ENCODE measurements at regions not wholly inside any gene's neighbourhood (a gene's known extent, or its start where the extent isn't known, plus 50 kb on each side); places are given as distances from the start of the nearest gene placed in this dataset.

GRCh38 chr1:228980232-228980937 lies 245.1 kb downstream of the RHOU start:
- no peak overlapping the region for H3K4me3 ChIP-seq
- 94% methylated on average over 9 of the region's 9 CpGs for WGBS
- peaks cover 5% of the 10 kb centered on the region for H3K4me1 ChIP-seq (replicated peaks)
- intact Hi-C loops (cut with DNase I): no loop called here
- H3K36me3 ChIP-seq: no peaks in the 10 kb centered on the region
- no peaks in the 10 kb centered on the region for H3K27me3 ChIP-seq (replicated peaks; ENCODE audit: insufficient read depth)
- TF ChIP-seq POLR2A (IDR thresholded peaks at IDR 0.05) (no peak), CTCF (IDR thresholded peaks at IDR 0.05) (no peak), POLR2AphosphoS5 (IDR thresholded peaks at IDR 0.05) (no peak)
- DNase-seq (ENCODE audit: low spot score): no peak
- no peak overlapping the region for H3K27ac ChIP-seq
- H3K9me3 ChIP-seq: no peaks in the 10 kb centered on the region

DNA sequence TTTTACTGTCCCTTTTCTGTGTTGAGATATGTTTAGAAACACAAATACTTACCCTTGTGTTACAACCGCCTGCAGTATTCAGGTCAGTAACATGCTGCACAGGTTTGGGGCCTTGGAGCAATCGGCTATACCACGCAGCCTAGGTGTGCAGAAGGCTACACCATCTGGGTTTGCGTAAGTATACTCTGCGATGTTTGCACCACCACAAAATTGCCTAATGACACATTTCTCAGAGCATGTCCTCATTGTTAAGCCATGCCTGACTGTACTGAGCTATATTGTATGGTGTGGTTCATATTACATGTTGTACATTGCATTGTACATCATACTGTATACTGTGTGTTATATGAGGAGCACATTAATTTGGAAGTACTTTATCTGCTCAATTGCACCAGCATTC lies 247.4 kb downstream of the RHOU start:
- Histone ChIP-seq H3K36me3 (no peaks in the 10 kb centered on the region), H3K9me3 (no peaks in the 10 kb centered on the region), H3K4me1 (replicated peaks) (peaks cover 5% of the 10 kb centered on the region), H3K27ac (no peak overlapping the region), H3K27me3 (replicated peaks; ENCODE audit: insufficient read depth) (no peaks in the 10 kb centered on the region), H3K4me3 (no peak overlapping the region)
- TF ChIP-seq POLR2AphosphoS5 (IDR thresholded peaks at IDR 0.05): no peak
- TF ChIP-seq CTCF (IDR thresholded peaks at IDR 0.05): no peak
- DNase-seq (ENCODE audit: low spot score): no peak
- intact Hi-C loops (cut with DNase I): no loop called here
- 92% methylated on average over 5 of the region's 5 CpGs for WGBS

- H3K4me3 ChIP-seq: no peak overlapping the region
- TF ChIP-seq POLR2A (IDR thresholded peaks at IDR 0.05) (no peak), CTCF (IDR thresholded peaks at IDR 0.05) (no peak), POLR2AphosphoS5 (IDR thresholded peaks at IDR 0.05) (no peak)
- peaks cover 5% of the 10 kb centered on the region for H3K4me1 ChIP-seq (replicated peaks)
- H3K27ac ChIP-seq: peak overlapping the region in 1 of 2 donors; percentile 63
- DNase-seq (ENCODE audit: low spot score): no peak
- no peaks in the 10 kb centered on the region for H3K9me3 ChIP-seq
- no peaks in the 10 kb centered on the region for H3K36me3 ChIP-seq
- H3K27me3 ChIP-seq (replicated peaks; ENCODE audit: insufficient read depth): no peaks in the 10 kb centered on the region
- intact Hi-C loops (cut with DNase I): no loop called here
- WGBS: 88% methylated on average over 6 of the region's 6 CpGs
These were observed 248.0 kb downstream of the RHOU start for GRCh38 chr1:228983231-228983660.

DNA sequence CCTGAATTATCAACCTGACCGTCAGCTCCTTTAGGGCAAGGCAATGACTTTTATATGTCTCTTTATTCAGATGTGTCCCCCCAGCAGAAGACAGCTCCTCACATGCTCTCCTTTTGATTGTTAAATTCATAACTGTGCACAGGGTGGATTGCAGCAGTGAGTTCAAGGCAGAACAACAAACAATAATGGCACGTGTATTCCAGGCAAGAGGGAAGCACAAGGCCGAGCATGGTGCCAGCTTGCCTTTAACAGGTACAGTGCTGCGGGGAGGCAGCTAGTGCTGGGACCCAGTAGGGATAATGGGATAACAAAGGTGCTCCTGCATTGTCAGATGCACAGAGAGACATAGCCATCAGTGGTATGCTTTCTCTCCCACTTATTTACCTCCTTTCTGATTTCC lies 248.4 kb downstream of the RHOU start:
- H3K4me3 ChIP-seq: no peak overlapping the region
- no peaks in the 10 kb centered on the region for H3K9me3 ChIP-seq
- intact Hi-C loops (cut with DNase I): no loop called here
- no peaks in the 10 kb centered on the region for H3K36me3 ChIP-seq
- WGBS: 49% methylated on average over 4 of the region's 4 CpGs
- H3K27me3 ChIP-seq (replicated peaks; ENCODE audit: insufficient read depth): no peaks in the 10 kb centered on the region
- TF ChIP-seq CTCF (IDR thresholded peaks at IDR 0.05) (no peak), POLR2AphosphoS5 (IDR thresholded peaks at IDR 0.05) (peak; percentile 90), POLR2A (IDR thresholded peaks at IDR 0.05) (no peak)
- H3K27ac ChIP-seq: peak overlapping the region in 1 of 2 donors; percentile 63
- DNase-seq (ENCODE audit: low spot score): peak; percentile 71
- peaks cover 5% of the 10 kb centered on the region for H3K4me1 ChIP-seq (replicated peaks)

DNA sequence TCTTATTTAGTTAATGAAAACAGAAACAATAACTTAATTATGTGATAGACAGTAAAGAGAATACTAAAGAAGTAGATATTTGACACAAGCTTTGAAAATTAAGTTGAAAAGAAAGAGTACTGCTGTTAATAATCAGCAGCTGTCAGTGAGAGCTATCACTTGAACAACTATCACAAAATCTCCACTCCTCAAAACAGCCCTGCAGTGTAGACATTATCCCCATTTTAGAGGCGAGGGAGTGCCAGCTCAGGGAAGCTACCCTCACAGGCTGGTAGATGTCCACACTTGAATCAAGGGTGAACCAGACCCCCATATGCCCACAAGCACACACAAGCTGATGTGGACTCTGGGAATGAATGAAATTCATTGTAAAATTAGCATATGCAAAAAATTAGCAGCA lies 248.8 kb downstream of the RHOU start:
- WGBS: 91% methylated on average over 1 of the region's 1 CpG
- Histone ChIP-seq H3K4me1 (replicated peaks) (peaks cover 5% of the 10 kb centered on the region), H3K9me3 (no peaks in the 10 kb centered on the region), H3K27me3 (replicated peaks; ENCODE audit: insufficient read depth) (no peaks in the 10 kb centered on the region), H3K36me3 (no peaks in the 10 kb centered on the region), H3K27ac (no peak overlapping the region), H3K4me3 (no peak overlapping the region)
- no peak for DNase-seq (ENCODE audit: low spot score)
- TF ChIP-seq POLR2A (IDR thresholded peaks at IDR 0.05) (no peak), POLR2AphosphoS5 (IDR thresholded peaks at IDR 0.05) (no peak), CTCF (IDR thresholded peaks at IDR 0.05) (no peak)
- intact Hi-C loops (cut with DNase I): no loop called here

Measured in prostate gland (tissue), 2 donors.